ENCODE measurements at regions not wholly inside any gene's neighbourhood (a gene's known extent, or its start where the extent isn't known, plus 50 kb on each side); places are given as distances from the start of the nearest gene placed in this dataset.

DNA sequence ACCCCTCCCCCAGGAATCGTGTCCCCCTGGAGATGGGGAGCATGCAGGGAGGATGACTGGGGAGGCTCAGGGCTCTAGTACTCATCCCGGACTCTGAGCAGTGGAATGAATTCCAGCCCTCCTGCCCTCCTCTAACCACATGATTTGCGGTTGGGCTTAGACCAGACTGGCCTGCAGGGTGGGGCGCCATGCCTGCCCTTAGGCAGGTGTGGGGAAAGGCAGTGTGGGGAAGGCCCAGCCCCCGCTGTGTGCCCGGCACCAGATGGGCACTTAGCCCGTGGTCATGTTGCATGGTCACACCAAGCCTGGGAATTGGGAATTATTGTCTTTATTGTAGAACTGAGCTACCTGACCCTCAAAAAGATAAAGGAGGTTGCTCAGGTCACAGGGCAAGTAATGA, 283.8 kb downstream of the TLE3 start:
- TF ChIP-seq POLR2A (IDR thresholded peaks at IDR 0.05) (no peak), POLR2AphosphoS5 (IDR thresholded peaks at IDR 0.05; ENCODE audit: insufficient read depth in 1 of 2, low read depth in 1 of 2) (no peak)

Measured in vagina (tissue), 2 donors.